ENCODE measurements at regions not wholly inside any gene's neighbourhood (a gene's known extent, or its start where the extent isn't known, plus 50 kb on each side); places are given as distances from the start of the nearest gene placed in this dataset.
"Not testable (repeated sequence)": the region's sequence is repeated elsewhere in the genome, so short reads cannot be mapped to it uniquely, and the experiment has no call there.

DNA sequence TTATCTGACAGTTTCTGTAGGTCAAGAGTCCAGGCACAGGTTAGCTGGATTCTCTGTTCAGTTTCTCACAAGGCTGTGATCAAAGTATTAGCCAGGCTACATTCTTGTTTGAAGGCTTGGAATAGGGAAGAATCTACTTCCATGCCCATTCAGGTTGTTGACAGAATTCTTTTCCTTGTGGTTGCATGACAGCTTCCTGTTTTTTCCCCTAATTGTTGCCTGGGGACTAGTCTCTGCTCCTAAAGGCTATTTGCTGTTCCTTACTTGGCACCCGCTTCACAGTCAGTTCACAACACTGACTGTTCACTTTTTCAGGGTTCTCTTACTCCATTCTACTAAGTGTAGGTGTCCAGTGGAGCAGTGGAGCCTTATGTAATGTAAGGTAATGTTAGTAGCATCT, 115.4 kb upstream of the GBE1 start:
- DNase-seq (ENCODE audit: low read depth in 4 of 4, low spot score in 1 of 4) = no peak

DNA sequence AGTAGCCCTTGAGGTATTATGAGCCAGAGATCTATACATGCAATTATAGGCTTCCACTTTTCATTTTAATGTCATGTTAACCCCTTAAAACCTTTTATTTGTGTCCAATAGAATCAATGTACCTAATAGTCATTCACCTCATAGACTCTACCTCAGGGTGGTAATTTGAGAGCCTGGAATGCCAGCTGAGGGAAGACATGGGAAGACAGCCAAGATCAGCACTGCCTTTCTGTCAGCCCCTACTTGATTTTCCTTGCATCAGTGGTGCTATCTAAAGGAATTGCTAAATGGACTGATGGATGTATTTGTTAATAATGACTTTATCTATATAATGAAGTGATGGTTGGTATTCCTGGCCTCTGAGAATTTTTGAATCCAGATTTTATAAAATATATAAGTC, 113.3 kb upstream of the GBE1 start:
- DNase-seq (ENCODE audit: low read depth in 4 of 4, low spot score in 1 of 4) = no peak

DNA sequence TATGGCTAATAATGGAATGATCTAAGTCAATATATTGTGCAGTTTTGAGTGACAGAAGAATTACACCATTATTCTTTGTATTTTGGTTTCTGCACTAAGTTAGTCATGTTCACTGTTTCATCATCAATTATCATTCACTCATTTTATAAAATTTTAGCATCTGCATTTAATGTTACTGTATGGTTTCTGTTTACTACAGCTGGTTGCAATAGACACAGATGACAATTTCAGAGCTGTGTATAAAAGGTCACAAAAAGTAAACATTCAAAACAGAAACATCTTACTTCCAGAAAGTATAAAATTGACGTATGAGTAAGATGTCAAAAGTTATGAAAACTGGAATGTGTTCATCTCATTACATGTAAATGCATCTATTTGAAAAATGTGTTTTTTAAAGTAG, 111.1 kb upstream of the GBE1 start:
- DNase-seq (ENCODE audit: low read depth in 4 of 4, low spot score in 1 of 4) = no peak

DNA sequence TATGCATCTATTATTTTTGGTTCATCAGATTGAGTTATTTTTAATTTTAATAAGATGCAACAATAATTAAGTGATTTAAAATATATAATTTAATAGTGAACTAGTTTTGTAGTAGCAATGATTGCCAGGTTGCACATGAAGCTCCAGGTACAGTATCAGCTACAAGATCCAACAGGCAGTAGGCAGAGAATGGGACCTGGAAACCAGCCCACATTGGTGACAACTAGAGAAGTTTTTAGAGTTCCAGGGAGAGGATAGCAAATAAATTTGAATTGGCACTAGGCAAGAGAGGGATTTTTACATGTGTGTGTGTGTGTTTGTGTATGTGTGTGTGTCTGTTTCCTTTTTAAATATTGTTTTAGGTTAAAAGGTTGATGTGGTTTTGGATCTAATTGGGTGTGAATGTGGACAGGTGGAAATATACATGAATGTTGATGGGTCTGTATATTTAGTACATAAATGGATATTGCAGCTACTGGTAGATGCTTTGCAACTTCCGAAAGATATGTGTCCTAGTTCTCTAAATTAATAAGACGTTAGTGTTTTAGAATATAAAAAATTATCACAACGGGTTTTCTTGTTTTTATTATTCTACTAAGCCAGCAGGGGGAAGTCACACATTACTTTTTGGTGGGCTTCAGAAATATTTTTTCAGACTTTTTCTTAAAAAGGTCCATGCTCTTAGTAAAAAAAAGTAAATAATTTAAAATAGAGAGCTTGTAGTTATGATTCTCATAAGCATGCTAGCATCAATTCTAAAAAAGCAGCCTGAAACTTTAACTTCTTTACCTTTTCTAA, 110.1 kb upstream of the GBE1 start:
- no peak for DNase-seq (ENCODE audit: low read depth in 4 of 4, low spot score in 1 of 4)

DNA sequence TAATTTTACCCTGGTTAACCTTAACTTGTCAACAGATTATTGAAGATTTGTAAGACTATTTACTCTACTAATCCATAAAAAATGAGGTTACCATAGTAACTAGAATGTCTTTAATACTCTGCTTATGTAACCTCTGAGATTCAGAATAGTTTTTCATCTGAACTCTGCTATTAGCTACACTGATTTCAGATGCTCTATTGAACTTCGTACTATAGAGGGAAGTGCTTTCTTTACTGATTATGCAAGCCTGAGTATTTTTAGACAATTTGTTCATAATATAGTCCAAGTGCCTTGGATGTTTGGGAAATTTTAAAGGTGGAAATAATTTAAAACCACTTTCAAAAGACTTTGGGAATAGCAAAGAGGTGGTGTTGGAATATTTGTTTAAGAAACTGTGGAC, 107.9 kb upstream of the GBE1 start:
- DNase-seq (ENCODE audit: low read depth in 4 of 4, low spot score in 1 of 4) = no peak

DNA sequence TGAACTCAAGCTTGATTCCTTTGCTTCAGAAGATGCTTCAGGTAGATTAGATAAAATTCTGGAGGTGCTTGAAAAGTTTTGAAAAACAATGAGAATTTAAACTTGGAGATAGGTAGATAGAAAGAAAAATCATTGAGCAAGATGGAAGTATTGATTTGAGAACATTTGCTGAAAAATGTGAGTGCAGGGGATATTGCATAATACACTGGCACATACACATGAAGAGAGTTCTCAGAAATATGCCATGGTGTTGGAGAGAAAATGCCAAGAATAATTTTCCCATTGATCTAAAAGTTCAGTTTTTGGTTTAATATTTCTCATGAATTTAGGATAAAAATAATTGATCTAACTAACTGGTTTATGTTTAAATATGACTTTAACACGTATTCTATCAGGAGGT, 107.2 kb upstream of the GBE1 start:
- no peak for DNase-seq (ENCODE audit: low read depth in 4 of 4, low spot score in 1 of 4)

DNA sequence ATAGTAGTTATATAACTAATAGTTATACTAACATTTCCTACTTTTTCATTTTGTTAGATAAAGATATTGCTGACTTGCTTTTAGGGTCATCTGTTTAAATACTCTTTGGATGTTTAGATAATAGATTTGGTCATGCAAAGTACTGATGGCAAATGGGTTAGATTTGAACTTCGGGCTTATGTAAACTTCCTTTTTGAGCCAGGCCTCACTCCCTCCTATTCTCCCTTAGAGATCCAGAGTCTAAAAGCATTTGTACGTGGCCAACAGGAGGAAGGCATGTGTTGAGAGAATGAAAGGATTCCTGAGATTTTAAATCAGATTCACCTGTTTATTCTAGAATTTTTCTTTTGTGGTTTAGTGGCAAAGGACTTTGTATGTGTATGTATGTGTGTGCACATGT, 106.4 kb upstream of the GBE1 start:
- DNase-seq (ENCODE audit: low read depth in 4 of 4, low spot score in 1 of 4) = no peak

DNA sequence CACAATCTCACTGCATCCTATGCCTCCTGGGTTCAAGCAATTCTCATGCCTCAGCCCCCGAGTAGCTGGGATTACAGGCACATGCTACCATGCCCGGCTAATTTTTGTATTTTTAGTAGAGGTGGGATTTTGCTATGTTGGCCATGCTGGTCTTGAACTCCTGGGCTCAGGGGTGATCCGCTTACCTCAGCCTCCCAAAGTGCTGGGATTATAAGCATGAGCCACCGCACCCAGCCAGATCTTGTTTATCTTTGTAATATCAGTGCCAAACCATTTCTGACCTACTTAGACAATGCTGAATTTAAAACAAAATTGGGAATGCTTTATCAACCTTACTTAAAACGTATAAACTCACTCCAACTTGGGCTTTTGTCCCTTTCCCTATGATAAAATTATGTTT, 103.7 kb upstream of the GBE1 start:
- not testable (repeated sequence) for DNase-seq (ENCODE audit: low read depth in 4 of 4, low spot score in 1 of 4)

DNA sequence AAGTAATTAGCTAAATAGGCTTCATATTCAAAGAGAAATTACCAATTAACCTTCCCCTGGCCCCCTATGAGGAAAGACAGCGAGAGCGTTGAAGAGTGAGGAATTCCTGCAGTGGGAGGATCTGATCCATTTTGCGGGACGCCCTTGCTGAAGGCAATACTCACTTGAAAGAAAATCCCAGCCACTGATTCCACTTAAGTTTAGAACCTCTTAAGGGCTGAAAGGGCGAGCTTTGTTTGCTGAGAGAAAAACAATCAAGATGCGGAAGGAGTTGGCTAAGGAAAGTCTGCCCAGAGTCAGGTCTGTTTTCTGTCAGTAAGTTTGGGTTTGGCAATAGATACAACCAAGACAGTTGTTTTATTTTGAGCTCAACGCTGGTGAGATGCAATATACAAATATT, 102.8 kb upstream of the GBE1 start:
- no peak for DNase-seq (ENCODE audit: low read depth in 4 of 4, low spot score in 1 of 4)

DNA sequence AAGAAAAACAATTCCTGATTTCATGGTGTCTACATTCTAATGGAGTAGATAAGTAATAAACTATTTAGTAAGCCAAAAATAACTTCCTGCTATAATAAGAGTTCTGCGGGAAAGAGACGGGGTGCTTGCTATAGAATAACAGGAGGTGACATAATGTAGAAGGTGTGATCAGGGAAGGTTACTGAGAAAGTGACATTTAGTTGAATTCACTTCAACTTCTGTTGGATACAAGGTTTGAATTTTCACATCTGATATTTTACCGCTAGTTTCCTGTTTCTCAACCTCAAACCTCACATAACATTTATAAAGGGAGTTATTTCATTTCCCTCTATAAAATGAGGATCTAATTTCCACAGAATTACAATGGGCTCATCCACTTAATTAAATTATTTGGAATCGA, 102.3 kb upstream of the GBE1 start:
- DNase-seq (ENCODE audit: low read depth in 4 of 4, low spot score in 1 of 4) = no peak

DNA sequence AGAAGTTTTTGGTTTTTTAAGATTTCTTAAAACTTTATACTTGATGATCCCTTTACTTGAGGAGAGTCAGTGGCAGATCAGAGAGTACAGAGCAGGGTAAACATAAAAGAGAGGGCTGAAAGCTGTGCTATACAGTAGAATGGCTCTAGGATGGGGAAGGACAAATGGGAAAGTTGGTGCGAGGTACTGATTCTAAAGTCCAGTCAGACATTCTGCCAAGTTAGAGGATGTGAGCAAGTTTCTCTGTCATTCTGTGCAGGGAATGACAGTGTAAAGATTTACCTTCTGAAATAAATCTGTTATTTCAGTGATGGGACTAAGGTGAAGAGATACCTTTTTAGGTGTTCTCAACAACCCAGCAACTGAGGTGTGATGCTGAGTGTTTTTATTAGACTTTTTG, 100.1 kb upstream of the GBE1 start:
- DNase-seq (ENCODE audit: low read depth in 4 of 4, low spot score in 1 of 4) = no peak

DNA sequence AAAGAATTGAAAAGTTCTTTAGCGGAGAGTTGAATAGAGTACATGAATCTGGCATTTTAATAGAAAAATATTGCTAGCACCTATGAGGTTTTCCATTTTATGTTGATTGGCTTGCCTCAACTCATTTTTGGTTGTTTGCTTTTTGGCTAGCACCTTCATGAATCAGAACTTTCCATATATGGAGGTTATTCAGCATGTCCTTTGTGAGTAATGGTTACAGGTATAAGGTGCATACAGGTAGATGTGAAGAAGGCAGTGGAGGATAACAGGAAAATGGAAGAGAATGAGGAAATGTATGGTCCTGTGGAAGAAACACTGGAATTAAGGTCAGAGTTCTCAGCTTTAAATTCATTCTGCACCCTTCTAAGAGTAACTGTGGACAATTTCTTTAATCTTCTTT, 98.1 kb upstream of the GBE1 start:
- no peak for DNase-seq (ENCODE audit: low read depth in 4 of 4, low spot score in 1 of 4)

DNA sequence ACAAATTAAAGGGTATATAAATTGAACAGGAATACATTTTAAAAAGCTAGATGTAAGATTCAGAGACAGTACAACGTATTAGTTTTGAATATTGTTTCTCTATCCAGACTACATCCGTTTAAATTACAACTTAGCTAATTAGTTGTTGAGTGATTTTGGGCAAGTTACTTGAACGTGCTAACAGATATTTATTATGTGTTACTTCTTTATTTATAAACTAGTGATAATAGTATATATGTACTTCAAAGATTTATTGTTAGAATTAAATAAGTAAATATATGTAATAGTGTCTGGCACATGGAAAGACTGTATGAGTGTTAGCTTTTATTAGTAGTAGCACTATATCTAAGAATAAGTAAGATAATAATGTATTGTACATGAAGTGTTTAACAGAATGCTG, 92.0 kb upstream of the GBE1 start:
- no peak for DNase-seq (ENCODE audit: low read depth in 4 of 4, low spot score in 1 of 4)

DNA sequence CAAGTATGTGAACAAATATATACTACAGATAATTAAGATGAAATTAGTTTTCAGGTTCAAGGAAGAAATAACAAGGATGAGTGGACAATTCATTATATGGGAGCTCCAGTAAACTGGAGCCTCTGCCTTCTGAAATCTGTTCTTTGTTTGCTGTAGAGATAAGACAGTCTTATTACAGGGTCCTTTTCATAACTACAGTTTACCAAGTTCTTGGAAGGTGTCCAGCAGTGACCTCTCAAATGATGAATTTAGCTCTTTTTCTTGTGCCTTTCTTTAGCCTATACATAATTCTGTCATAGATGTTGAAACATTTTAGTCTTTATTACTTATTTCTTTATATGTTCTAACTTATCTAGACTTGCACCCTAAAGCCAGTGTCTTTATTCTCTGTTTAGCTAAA, 89.7 kb upstream of the GBE1 start:
- no peak for DNase-seq (ENCODE audit: low read depth in 4 of 4, low spot score in 1 of 4)

DNA sequence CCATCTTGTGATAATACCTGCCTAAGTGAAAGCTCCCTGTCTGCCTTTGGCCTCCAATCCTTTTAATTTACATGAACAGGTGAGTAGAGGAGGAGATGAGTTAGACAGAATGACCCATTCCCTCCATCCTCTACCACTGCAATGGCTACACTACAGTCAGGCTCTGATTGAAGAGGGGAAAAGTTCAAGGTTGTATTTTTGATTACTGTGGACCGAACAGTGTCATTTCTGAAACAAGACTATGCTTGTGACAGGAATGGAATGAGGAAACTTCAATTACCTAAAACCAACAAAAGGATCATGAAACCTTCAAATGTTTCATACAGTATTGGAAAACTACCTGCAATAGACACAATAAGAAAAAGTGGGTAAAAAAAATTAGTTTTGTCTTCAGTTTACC, 85.5 kb upstream of the GBE1 start:
- DNase-seq (ENCODE audit: low read depth in 4 of 4, low spot score in 1 of 4) = no peak

DNA sequence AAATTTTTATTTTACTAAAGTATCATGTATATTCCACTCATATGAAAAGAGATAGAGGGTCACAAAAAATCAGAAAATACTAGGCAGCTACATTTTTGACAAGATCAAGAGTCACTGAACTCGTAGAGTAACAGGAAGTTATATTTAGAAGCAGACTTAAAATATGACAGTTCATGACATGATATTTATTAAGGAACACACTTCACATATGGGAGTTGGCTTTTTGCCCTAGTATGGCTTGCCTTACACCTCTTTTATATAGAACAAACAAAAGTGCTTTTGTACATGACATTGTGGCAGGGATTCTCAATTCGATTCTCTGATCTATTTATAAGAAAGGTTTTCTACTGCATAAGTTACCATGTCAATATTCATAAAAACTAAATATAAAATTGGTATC, 80.1 kb upstream of the GBE1 start:
- no peak for DNase-seq (ENCODE audit: low read depth in 4 of 4, low spot score in 1 of 4)

DNA sequence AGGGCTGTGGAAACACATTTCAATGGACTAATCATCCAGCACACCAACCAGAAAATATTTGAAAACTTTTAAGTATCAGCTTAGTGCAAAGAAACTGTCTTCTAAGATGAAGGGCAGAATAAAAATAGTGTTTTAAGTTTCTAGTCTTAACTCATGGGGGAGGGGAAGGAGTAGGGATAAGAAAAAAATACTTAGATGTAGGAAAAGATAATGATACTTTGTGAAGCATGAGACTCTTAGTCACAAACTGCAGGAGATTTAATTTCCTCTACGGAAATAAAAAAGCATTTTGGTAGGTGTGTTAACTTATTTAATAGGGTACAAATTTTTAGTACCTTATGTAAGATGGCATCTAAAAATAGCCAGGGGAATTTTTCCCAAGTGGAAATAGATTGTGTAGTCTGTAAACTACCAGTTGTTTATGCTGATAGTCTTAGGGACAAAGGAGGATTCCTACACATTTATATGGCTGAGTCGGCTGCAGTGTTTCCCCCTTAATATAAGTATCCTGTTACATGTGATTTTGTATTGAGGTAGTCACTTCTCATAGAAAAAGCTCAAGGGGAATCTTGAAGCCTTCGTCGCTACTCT, 78.2 kb upstream of the GBE1 start:
- DNase-seq (ENCODE audit: low read depth in 4 of 4, low spot score in 1 of 4) = no peak

DNA sequence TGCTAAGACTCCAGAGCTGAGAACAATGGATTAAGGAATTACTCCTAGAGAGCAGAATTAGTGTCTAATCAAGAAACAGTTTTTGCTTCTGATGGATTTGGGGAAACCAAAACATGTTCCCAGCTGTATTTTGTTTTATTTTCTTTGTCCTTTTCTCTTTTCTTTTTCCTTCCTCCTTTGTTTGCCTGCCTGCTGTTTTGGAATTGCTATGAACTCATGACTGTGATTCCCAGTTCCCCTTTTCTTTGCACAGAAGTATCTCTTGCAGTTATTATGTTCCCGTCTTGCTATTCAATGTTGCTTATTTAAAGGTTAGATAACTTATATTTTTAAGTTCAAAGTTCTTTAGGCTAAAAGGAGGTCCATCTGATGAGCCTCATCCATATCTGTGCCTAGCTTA, 77.0 kb upstream of the GBE1 start:
- no peak for DNase-seq (ENCODE audit: low read depth in 4 of 4, low spot score in 1 of 4)

DNA sequence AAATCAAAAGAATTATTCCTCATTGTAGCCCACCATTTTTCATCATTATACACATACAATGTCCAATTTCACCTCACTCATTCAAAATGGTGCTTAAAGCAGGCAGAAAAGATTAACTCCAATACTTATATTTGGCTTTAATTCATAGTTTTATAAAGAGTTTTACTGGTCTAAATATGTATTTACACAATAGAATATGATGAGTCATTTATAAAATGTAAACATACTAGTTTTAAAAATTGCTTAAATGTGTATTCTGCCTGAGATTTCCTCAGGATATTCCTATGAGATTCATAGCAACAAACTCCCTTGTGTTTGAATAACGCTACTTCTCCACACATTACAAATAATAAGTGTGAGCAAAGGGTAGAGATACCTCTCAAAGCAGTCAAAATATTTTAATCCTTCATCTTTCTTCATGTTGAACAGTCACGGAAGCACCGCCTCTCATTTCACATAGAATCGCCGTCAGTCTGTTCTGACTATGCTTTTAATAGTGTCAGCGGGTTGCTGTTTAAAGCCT, 75.7 kb upstream of the GBE1 start:
- no peak for DNase-seq (ENCODE audit: low read depth in 4 of 4, low spot score in 1 of 4)

DNA sequence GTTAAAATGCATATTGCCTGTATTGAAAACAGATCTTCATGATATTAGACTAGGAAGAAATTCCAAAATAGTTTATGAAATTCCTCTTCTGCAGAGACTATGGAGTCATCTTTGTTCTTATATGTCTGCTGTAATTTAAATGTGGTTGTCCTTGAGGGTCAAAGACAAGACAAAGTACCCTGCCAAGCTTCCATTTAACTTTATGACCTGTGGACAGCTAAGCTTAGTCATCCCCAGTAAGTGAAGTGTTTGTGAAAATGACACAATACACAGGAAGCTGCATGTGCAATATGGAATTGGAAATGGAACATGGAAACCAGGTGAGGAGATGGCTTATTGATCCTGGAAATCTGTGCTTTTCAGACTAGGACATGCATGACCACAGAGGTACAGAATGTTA, 68.5 kb upstream of the GBE1 start:
- no peak for DNase-seq (ENCODE audit: low read depth in 4 of 4, low spot score in 1 of 4)

DNA sequence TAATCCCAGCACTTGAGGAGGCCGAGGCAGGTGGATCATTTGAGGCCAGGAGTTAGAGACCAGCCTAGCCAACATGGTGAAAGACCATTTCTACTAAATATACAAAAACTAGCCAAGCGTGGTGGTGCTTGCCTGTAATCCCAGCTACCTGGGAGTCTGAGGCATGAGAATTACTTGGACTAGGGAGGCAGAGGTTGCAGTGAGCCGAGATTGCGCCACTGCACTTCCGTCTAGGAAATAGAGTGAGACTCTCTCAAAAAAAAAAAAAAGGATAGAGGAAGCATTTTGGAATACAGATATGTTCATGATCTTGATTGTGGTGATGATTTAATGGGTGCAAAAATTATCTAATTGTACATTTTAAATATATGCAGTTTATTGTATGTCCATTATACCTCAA, 67.8 kb upstream of the GBE1 start:
- DNase-seq (ENCODE audit: low read depth in 4 of 4, low spot score in 1 of 4) = not testable (repeated sequence)

DNA sequence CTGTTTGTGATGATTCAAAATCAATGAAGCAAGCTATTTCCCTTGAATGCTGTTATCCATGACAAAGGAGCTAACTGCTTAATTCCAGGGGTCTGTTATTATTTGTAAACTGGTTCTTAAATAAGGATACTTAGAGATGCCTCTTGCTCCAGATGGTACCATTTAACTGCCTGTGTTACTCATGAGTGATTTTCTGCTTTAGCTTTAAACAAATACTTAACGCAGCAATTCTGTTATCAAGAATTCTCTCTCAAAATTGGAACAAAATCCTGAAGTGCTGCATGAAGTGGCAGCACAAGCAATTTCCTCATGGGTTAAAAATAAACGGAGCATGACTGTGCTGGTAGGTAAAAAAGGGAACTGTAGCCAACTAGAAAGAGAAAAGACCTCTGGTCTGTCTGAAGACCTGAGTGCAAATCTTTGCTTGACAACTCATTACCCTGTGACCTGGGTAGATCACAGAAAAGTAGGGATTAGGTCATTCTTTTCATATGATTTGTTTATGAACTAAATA, 62.5 kb upstream of the GBE1 start:
- DNase-seq (ENCODE audit: low read depth in 4 of 4, low spot score in 1 of 4) = no peak

DNA sequence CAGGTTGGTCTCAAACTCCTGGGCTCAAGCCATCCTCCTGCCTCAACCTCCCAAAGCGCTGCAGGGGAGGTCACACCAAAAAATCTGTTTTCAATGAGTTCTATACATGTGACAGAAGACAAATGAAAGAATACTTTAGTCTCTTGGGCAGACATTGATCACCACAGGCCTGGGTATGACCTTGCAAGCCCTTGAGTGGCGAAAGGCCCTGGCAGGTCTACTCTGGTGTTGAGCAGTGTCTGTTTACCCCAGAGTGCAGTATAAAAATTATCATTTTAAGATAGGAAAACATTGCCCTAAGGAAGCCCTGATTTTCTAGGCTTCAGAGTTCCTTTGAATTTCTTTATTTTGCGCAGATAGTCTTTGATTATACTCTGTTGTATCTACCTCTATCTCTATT, 61.6 kb upstream of the GBE1 start:
- no peak for DNase-seq (ENCODE audit: low read depth in 4 of 4, low spot score in 1 of 4)

Data from stimulated activated CD4-positive, alpha-beta T cell treated with anti-CD3 and anti-CD28 coated beads, Interleukin-1b, Interleukin-23, amount 100 ng/mL, for 24 hours (primary cell).